ENCODE measurements at regions not wholly inside any gene's neighbourhood (a gene's known extent, or its start where the extent isn't known, plus 50 kb on each side); places are given as distances from the start of the nearest gene placed in this dataset.

DNA sequence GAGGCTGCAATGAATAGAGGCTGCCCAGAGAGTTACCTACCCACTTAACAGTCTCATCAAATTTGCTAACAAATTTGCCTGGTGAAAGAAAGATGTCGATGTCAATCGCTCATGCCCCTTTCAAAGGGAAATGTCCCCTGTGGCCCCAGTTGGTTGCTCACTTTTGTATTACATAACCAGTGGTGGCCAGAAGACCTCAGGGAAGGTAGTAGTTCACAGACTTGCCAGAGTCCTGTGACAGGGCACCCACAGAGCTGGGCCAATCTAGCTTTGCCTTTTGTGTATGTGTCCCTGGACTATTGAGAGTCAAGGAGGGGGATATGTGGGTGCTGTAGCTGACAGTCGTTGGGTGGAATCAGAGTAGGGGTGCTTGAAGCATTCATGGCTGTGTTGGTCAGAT lies 70.7 kb upstream of the CCN6 start:
- ATAC-seq (no peak), DNase-seq (no peak)
- intact Hi-C loops (cut with DNase I), result no loop called here

DNA sequence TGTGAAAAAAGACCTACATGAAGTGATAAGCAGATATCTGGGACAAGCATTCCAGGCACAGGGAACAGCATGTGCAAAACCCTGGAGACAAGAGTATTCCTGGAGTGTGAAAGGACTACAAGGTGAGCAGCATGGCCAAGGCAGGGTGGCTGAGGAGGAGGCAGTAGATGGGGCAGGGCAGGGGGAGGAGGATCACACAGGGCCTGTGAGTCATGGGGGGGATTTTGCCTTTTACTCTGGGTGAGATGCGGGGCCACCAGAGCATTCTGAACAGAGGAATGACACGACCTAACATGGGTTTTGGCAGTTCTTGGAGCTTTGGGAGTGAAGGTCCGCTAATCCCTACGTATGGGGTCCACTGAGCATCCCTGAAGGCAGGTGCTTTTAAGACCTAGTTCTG lies 69.8 kb upstream of the CCN6 start:
- ATAC-seq (no peak), DNase-seq (no peak)
- intact Hi-C loops (cut with DNase I), result no loop called here

DNA sequence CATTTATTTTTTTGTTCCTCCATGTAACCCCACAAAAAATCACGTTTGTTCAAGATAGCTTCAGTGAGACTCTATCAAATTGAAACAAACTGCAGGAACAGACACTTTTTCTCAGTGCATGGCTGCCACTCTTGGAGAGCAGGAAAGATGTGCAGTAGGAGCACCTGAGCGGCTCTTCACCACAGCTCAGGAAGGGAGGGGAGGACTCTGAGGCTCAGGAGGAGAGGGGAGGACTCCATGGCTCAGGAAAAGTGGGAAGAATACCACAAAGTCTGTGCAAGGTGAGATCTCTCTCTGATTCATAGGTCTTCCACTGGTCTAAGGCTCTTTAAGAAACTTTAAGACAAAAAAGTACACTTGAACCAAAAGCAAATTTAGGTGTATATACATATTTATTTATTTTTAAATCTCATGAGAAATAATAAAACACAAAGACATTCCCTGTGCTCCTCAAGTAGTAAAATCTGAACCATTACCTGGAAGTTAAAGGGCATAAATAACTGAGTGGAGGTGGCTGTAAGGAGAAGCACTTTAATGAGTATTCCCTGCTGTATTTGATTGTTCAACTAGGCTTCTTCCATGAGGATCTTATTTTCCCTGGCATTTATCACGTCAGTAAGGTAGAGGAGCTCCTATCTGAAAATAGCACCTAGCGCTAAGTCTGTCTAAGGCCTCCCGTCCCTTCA lies 69.2 kb upstream of the CCN6 start:
- intact Hi-C loops (cut with DNase I), result no loop called here
- ATAC-seq, result no peak
- no peak for DNase-seq

DNA sequence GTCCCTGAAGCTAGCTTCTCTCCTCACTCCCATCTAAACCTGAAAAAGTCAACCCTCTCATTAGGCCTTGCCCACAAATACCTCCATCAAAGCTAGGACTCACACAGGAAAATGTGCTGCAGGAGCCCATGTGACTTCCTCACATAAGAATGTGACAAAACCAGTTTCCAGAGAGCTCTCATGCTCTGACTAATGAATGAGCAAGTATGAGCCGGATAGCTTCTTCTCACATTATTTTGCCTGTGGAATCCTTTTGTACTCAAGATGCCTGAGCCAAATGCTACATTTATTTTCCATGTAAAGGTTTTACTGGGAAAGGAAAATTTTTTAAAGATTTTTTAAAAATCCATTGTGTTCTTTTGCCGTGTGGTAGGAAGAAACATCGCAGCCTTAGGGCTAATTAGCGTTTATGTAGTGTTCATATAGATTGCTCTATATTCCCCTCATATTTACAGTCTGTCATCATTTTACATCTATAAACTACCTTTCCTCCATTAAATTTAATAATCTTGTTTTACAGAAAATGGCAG lies 68.6 kb upstream of the CCN6 start:
- DNase-seq, result no peak
- intact Hi-C loops (cut with DNase I), result no loop called here
- ATAC-seq, result no peak

DNA sequence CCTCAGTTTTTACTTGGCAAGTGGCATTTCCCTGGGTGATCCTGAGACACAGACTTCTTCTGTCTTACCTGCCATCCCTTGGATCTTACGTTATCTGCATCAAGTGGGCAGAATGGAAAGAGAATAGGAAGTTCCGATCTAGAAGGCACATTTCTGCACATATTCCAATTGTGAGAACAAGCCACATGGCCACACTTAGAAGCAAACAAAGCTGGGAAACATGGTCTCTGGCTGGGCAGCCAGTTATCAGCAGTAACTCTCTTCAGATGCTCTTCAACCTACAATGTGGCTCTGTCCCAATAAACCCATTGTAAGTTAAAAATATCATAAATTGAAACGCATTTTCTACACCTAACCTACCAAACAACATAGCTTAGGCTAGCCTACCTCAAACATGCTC lies 67.3 kb upstream of the CCN6 start:
- no peak for ATAC-seq
- DNase-seq, result no peak
- intact Hi-C loops (cut with DNase I), result no loop called here

DNA sequence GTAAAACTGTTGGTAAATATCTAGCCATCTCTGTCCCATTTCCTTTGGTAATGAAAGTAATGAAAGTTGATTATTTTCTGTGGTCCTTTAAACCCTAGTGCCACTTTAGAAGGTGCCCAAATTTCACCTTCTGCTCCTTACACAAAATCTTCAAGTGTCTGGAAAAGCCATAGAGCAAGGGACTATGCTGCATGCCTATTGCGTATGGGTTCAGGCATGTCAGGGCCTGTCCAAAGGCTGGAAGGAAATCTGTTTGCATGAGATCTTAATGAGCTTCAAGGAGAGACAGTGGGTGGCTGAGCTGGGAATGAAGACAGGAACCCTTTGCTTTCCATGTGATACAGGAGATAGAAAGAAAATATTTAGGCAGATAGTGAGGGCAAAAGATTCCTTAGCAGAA lies 66.6 kb upstream of the CCN6 start:
- no peak for ATAC-seq
- no peak for DNase-seq
- intact Hi-C loops (cut with DNase I), result no loop called here

DNA sequence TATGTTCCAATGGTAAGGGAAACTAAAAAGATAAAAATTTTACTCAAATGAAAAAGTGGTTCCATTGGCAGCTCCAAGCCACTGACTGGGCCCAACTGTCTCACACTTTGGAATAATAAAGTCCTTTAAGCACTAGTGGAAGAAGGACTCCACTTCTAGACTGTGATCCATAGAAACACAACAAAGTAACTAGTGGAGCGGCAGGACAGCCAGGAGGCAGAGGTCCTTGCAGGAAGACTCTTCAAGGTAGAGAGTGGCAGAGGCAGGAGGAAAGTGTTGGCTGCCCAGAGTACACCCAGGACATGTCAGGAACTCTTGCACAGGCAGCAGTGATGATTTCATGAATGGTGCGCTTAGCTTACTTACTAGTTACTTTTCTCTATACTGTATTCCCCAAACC lies 65.0 kb upstream of the CCN6 start:
- ATAC-seq (no peak), DNase-seq (no peak)
- intact Hi-C loops (cut with DNase I), result no loop called here

DNA sequence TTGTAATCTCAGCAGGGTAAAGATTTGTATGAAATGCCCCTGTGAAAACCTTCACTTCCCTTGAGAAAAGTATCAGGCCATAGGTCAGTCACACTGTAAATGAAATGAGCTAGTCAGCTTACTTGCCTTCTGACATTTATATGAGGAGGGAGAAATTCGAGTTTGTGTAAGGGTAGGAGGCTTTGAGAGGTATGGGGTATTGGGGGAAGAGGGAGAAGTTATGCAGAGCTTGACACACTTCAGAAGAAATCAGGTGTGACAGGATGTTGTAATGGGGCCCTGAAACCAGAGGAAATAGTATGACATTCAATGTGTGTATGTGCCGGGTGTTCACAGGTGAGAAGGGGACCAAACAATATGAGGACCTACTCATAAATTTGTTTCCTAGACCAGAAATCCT lies 64.2 kb upstream of the CCN6 start:
- DNase-seq (no peak), ATAC-seq (peak in 1 of 2 donors; percentile 47)
- intact Hi-C loops (cut with DNase I), result loop anchor here (10.0 kb wide), 1 partner anchor 115 kb away; the partner anchor contains the start of gene FYN (in 2 of the 2)

DNA sequence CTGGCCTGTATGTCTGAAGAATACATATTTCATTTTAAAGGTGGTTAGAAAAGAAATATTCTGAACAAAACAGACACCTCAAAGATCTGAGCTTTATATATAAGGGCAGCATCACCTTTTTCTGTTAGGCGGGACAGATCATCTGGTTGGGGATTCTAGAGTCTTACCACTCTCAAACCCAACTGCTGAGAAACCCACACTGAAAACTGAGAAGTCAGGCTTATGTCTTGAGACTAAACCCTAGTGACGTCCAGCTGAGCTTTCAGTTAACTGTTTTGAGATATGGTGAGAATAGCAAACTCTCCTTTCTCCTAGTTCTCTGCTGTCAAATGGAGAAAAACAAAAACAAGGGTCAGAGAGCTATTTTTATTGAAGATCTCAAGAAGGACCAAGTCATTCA lies 63.7 kb upstream of the CCN6 start:
- DNase-seq, result no peak
- intact Hi-C loops (cut with DNase I), result loop anchor here (10.0 kb wide), 1 partner anchor 115 kb away; the partner anchor contains the start of gene FYN (in 2 of the 2)

DNA sequence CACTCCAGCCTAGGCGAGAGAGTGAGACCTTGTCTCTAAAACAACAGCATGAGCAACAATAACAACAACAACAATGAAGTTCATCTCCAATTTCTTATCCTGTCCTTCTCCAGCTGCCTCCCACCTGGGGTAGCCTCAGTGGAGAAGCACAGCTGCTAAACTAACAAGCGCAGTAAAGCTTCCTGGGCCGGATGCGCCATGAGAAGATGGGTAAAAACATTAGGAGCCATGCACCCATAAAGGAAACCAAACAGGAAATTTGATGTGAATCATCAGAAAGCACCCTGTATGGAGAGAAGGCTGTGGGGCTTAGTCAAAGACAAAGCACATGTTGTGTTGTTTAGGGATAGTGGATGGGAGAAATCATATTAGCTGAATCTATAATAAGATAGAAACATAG lies 61.1 kb upstream of the CCN6 start:
- ATAC-seq (no peak), DNase-seq (no peak)
- intact Hi-C loops (cut with DNase I), result loop anchor here (10.0 kb wide), 1 partner anchor 118 kb away; the partner anchor contains the start of gene FYN (in 2 of the 2)

More for the DNA sequence above, 63.7 kb upstream of the CCN6 start:
- no peak for ATAC-seq

DNA sequence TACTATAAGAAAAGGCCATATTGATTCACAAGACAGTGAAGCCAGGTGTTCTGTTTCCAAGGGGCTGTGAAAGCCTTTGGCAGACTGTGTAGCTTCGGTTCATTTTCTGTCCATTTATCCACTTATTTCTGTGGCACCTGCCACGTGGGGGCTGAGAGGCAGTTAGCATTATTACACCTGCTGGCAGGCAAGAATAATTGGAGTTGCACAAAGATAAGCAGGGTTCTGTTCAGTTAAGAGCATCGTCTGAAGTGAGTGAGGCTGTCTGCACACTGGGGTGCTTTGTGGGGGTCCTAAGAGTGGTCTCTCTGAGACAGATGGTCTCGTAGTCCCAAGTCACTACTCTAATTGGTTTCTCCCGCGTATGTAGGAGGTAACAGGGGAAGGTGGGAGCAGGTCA lies 60.6 kb upstream of the CCN6 start:
- DNase-seq (no peak), ATAC-seq (no peak)
- intact Hi-C loops (cut with DNase I), result loop anchor here (10.0 kb wide), 1 partner anchor 119 kb away; the partner anchor contains the start of gene FYN (in 2 of the 2)

DNA sequence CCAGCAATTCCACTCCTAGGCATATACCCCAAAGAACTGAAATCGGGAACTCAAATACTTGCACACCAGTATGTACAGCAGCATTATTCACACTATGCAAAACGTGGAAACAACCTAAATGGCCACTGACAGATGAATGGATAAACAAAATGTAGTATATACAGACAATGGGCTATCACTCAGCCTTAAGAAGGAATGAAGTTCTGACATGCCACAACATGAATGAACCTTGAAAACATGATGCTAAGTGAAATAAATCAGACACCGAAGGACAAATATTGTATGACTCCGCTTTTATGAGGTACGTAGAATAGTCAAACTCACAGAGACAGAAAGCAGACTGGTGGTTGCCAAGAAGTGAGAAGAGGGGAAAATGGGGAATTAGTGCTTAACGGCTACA lies 59.1 kb upstream of the CCN6 start:
- no peak for ATAC-seq
- DNase-seq, result no peak
- intact Hi-C loops (cut with DNase I), result loop anchor here (5.0 to 10.0 kb wide), 2 partner anchors 48 to 120 kb away; partner anchors contain the start of gene FYN (in 2 of the 2)

DNA sequence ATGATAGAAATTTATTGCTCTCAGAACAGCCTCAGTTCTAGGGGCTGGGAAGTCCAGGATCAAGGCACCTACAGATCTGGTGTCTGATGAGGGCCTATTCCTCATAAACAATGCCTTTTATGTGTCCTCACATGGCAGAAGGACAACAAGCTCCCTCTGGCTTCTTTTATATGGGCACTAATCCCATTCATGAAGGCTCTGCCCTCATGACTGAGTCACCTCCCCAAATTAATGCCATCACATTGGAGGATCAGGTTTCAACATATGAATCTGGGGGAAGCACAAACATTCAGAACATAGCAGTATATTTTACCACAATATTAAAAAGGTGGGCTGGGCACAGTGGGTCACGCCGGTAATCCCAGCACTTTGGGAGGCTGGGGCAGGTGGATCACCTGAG lies 58.5 kb upstream of the CCN6 start:
- DNase-seq (no peak), ATAC-seq (no peak)
- intact Hi-C loops (cut with DNase I), result loop anchor here (5.0 to 10.0 kb wide), 2 partner anchors 47 to 121 kb away; partner anchors contain the start of gene FYN (in 2 of the 2)

DNA sequence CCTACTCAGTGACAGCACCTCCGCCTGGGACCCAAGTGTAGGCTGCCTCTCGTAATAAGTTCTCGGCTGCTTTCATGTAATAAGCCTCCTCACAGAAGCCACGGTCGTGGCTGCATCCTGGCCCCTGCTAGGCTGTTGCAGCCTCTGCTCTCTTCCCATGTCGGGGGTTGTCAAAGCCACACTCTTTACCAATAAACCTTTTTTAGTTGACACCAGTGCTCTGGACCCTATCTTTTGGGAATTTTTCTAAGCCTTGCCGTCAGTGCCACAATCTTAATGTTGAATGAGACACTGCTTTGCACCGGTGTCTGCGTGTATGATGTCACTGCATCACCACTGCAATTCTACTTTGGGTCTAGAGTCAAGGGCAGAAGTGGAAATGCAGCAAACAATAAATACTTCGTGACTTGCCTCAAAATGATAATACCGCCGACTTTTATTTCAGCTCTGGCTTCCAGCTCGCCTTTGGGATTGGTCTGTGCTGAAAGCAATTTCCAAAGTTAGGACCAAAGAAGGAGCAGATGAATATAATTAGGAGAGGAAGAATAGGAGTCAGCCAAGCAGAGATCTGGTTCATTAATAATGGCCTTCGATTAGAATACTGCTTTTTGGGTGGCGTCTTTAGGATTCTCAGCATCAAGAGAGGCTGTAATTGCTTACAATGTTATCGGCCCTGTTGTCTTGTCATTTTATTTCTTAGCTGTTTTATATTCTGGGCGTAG lies 57.6 kb upstream of the CCN6 start:
- intact Hi-C loops (cut with DNase I), result loop anchor here (2.0 to 10.0 kb wide), 3 partner anchors 46 to 288 kb away; partner anchors contain the start of gene FYN (in 2 of the 2)
- ATAC-seq (no peak), DNase-seq (no peak)

DNA sequence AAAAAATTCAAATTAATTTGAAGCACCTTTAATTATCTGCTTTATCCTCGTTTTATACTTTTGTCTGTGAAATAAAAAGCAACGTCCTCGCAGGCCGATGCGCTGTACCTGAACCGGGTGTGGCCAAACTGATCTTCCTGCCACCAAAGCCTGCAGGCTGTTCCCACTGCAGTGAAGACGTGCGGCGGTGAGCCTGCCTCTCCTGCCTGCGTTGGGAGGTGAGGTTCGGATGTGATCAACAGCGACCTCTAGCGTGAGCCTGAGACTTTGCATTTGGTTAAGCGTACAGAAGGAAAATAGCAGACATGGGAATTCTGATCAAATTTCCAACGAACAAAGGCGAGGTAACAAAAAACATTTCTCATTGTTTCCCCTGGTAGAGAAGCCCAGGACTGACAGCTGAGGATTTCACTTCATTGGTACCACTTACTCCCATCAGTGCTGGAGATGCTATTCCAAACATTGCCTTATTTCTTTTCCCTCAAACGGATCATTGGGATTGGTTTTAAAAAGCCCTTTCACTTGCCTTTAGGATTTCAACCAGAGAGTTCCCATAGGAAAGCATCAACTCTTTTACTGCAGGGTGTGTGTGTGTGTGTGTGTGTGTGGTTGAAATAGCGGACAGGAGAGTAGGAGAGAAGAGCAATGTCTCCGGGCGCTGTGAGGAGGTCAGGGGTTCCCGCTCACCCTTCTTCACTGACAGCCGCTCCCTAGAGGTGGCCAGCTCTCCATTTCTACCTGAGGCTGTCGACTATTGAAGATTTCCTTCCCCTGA lies 56.6 kb upstream of the CCN6 start:
- intact Hi-C loops (cut with DNase I), result loop anchor here (1.0 to 10.0 kb wide), 4 partner anchors 45 to 288 kb away; partner anchors contain the start of gene FYN (in 2 of the 2)
- ATAC-seq (peak; percentile 94), DNase-seq (peak; percentile 86)

DNA sequence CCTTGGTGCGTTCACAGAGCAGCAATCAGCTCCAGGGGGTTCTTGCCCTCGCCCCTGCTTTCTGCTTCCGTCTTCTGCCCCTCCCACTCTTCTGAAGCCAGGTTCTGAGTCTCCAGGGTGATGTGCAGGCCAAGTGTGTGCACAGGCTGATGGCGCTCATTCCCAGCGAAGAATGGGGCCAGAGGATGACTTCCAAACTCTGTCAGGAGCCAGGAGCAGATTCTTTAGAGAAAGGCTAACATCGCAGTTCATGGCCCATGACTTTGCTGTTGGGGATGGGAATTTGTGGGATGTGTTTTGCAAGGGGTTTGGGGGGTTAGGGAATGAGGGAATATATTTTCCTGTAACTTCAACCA lies 56.1 kb upstream of the CCN6 start:
- intact Hi-C loops (cut with DNase I), result loop anchor here (1.0 to 10.0 kb wide), 4 partner anchors 44 to 289 kb away; partner anchors contain the start of gene FYN (in 2 of the 2)
- DNase-seq (peak; percentile 47), ATAC-seq (peak; percentile 56 to 85)

DNA sequence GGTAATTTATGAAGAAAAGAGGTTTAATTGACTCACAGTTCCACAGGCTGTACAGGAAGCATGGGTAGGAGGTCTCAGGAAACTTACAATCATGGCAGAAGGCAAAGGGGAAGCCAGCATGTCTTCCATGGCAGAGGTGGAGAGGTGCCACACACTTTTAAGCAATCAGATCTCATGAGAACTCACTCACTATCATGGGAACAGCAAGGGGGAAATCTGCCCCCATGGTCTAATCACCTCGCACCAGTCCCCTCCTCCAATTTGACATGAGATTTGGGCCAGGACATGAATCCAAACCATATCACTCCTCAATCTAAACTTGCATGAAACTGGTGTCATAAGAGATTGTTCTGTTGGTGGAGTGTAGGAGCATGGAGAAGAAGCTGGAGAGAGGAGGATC lies 51.6 kb upstream of the CCN6 start:
- intact Hi-C loops (cut with DNase I), result no loop called here
- DNase-seq (no peak), ATAC-seq (no peak)

Data from left cardiac atrium (tissue), 4 donors.